ENCODE measurements at regions not wholly inside any gene's neighbourhood (a gene's known extent, or its start where the extent isn't known, plus 50 kb on each side); places are given as distances from the start of the nearest gene placed in this dataset.
A peak's percentile ranks its signal among the peaks of the same experiment; 100 is the strongest.
"Not testable (repeated sequence)": the region's sequence is repeated elsewhere in the genome, so short reads cannot be mapped to it uniquely, and the experiment has no call there.

DNA sequence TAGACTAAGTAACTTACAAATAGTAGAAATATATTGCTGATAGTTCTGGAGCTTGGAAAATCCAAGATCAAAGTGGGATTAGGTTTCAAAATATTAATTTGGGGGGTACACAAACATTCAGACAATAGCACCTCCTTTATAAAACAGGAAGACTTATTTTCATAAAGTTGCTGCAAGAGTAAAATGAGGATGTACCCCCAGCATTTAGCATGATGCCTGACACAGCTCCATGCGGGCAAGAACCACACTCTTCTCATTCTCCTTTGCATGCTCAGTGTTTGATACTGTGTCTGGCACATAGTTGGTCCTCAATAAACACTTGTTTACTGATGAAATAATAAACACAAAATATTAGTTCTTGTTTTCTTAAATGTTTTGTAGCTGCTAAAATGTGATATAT is 332.9 kb downstream of the TFAP2A start:
- intact Hi-C loops (cut with DNase I) = no loop called here
- WGBS, 4 donors = 42 to 68% (median 46%) methylated on average over 1 of the region's 1 CpG
- no peaks in the 10 kb centered on the region for H3K9me3 ChIP-seq (replicated peaks in 1 of 3)
- no peaks in the 10 kb centered on the region for H3K4me1 ChIP-seq (replicated peaks in 1 of 2)
- no peak for TF ChIP-seq POLR2A (IDR thresholded peaks at IDR 0.05)
- no peak for TF ChIP-seq CTCF (IDR thresholded peaks at IDR 0.05)
- H3K27ac ChIP-seq = peak overlapping the region in 1 of 5 donors; percentile 14
- DNase-seq = no peak
- no peak overlapping the region for H3K4me3 ChIP-seq
- no peaks in the 10 kb centered on the region for H3K27me3 ChIP-seq
- H3K36me3 ChIP-seq (replicated peaks in 1 of 2) = no peaks in the 10 kb centered on the region

DNA sequence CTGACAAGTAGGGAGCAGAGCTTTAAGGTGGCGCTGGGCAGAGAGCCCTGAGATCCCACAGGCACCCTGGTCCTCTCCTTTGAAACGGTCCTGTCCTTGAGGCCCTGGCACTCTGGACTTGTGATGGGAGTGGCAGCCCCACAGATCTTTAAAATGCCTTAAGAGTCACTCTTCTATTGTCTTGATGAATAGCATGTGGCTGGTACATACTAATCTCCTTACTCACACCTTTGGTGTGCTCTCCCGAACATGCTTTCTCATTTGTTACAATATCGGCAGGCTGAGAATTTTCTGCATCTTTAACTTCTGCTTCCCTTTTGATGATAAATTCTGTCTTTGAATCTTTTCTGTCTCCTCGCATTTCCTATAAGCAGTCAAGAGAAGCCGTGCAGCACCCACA is 333.8 kb downstream of the TFAP2A start:
- TF ChIP-seq POLR2A (IDR thresholded peaks at IDR 0.05) = no peak
- no peak for TF ChIP-seq CTCF (IDR thresholded peaks at IDR 0.05)
- 58 to 77% (median 73%) methylated on average over 4 to 6 of the region's 6 CpGs for WGBS, 4 donors
- intact Hi-C loops (cut with DNase I) = no loop called here

GRCh38 chr6:10080561-10080960 is 334.3 kb downstream of the TFAP2A start:
- H3K4me1 ChIP-seq (replicated peaks in 1 of 2) = no peaks in the 10 kb centered on the region
- TF ChIP-seq CTCF (IDR thresholded peaks at IDR 0.05) (no peak), POLR2A (IDR thresholded peaks at IDR 0.05) (no peak)
- intact Hi-C loops (cut with DNase I) = no loop called here
- 74 to 92% (median 84%) methylated on average over 4 of the region's 4 CpGs for WGBS, 4 donors
- DNase-seq = no peak
- no peak overlapping the region for H3K4me3 ChIP-seq
- no peaks in the 10 kb centered on the region for H3K27me3 ChIP-seq
- H3K9me3 ChIP-seq (replicated peaks in 1 of 3) = no peaks in the 10 kb centered on the region
- no peak overlapping the region for H3K27ac ChIP-seq
- no peaks in the 10 kb centered on the region for H3K36me3 ChIP-seq (replicated peaks in 1 of 2)

More for the DNA sequence above, 333.8 kb downstream of the TFAP2A start:
- H3K4me3 ChIP-seq = no peak overlapping the region
- no peaks in the 10 kb centered on the region for H3K36me3 ChIP-seq (replicated peaks in 1 of 2)
- H3K27me3 ChIP-seq = no peaks in the 10 kb centered on the region
- no peak overlapping the region for H3K27ac ChIP-seq
- DNase-seq = no peak
- H3K4me1 ChIP-seq (replicated peaks in 1 of 2) = no peaks in the 10 kb centered on the region
- no peaks in the 10 kb centered on the region for H3K9me3 ChIP-seq (replicated peaks in 1 of 3)

DNA sequence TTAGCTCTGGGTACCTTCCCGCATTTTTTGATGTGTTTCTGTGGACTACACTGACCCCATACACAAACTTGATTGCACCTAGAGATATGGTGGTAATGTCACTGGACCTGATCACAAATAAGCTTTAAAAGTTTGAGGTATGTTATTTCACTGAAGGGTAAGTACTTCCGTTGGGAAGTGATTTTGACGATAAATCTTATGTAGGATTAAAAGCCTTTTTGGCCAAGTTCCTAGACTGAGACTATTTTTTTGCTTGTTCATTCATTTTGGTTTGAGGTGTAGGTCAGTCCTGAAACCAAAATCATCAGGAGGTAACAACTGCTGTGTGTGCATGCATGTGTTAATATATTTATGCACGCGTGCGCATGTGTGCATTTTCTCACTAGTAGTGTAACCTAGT is 336.3 kb downstream of the TFAP2A start:
- intact Hi-C loops (cut with DNase I) = no loop called here
- 85 to 88% (median 86%) methylated on average over 6 of the region's 6 CpGs for WGBS, 4 donors
- H3K4me1 ChIP-seq (replicated peaks in 1 of 2) = no peaks in the 10 kb centered on the region
- no peak for DNase-seq
- H3K27ac ChIP-seq = no peak overlapping the region
- H3K27me3 ChIP-seq = no peaks in the 10 kb centered on the region
- H3K4me3 ChIP-seq = no peak overlapping the region
- no peak for TF ChIP-seq POLR2A (IDR thresholded peaks at IDR 0.05)
- no peak for TF ChIP-seq CTCF (IDR thresholded peaks at IDR 0.05)
- no peaks in the 10 kb centered on the region for H3K36me3 ChIP-seq (replicated peaks in 1 of 2)
- no peaks in the 10 kb centered on the region for H3K9me3 ChIP-seq (replicated peaks in 1 of 3)

- H3K4me3 ChIP-seq; H3K36me3 ChIP-seq (replicated peaks in 1 of 2); H3K4me1 ChIP-seq (replicated peaks in 1 of 2); H3K27me3 ChIP-seq; intact Hi-C loops (cut with DNase I); DNase-seq; H3K27ac ChIP-seq; H3K9me3 ChIP-seq (replicated peaks in 1 of 3): not testable (repeated sequence)
- 94 to 97% (median 96%) methylated on average over 23 to 45 of the region's 45 CpGs for WGBS, 4 donors
Observed at GRCh38 chr6:10074726-10075125, 340.1 kb downstream of the TFAP2A start.
